ENCODE measurements at regions not wholly inside any gene's neighbourhood (a gene's known extent, or its start where the extent isn't known, plus 50 kb on each side); places are given as distances from the start of the nearest gene placed in this dataset.

DNA sequence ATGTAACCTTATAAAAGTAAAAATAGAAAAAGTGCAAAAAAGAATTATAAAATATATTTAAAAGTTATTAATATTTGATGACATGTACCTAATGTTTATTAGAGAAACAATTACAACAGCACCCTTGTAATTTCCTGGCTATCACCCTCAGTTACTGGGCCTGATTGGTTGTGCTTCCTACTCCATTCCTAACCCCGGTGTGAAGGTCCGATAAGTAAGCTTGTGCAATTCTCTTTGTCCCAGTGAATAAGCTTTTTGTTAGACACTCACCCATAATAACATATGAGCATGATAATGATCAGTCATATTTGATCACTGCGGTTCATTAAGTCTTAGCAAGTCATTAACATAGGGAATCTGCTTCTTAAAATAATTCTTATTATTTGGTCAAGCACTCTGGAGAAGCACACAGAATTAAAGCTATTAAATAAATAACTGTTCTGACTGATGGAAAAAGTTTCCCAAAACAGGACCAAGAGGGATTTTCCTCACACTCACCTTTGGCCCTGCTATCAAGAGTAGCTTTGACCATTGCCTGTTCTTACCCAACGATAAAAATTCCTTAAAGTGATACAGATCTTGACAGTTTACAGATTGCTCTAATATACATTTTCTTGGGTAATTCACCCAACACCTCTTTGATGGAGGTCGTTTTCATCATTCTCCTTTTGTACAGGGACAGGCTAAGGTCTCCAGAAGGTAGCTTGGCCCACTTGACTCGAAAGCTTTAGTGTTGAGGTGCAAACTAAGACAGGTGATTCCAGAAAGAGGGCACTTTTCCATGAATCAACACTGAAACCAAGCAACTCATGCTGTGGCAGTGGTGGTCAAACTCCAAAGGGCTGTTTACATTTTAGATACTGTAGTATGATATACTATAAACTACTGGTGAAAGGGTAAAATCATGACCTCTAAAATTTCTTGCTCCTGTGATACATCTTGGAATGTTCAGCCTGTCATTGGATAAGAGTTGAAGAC is 543.0 kb upstream of the KCNMB2 start:
- DNase-seq (ENCODE audit: low spot score) = no peak

DNA sequence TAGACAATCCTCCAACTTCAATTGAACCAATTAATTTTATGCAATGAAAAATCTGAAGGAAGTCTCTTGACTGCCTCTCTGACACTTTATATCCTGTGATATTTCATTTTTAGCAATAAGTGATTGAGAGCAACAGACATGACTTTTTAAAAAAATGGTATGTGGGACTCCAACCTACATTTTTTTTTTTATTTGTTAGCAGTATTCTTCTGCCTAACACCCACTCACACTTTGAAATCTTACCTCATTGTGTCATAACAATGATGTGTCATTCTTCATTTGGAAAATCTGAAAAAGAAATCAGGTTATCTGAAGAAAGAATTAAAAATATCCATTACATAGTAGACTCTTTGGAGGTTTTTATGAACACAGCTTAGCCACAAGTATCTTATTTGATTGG is 541.3 kb upstream of the KCNMB2 start:
- DNase-seq (ENCODE audit: low spot score) = no peak

DNA sequence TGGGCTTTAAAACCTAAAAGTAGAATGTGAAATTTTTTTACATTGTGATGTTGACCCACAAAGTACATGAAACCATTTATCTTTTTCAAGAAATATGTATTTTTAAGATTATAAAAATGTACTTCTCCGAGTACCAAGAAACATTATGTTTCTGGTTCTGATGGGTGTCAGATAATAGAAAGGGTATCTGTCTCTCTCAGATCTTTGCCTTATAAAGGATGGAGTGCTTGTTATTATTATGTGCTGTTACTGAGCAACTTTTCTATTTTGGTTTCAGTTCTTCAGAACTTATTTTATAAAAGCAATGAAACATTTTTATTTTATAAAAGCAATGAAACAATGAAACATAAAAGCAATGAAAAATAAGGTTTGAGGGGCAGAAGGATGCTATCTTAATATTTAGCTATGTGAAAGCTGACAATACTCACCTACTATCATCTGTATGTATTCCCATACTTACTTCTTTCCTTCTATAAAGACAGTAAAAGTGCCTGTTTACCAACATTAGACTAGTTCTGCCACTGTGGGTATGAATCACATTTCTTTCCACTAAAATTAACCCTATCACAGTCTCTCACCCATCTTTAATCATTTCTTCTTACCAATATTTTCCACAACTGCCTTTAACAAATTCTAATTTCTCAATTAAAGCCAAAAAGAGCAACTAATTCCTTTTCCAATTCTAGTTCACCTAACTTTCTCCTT is 540.7 kb upstream of the KCNMB2 start:
- DNase-seq (ENCODE audit: low spot score) = no peak

DNA sequence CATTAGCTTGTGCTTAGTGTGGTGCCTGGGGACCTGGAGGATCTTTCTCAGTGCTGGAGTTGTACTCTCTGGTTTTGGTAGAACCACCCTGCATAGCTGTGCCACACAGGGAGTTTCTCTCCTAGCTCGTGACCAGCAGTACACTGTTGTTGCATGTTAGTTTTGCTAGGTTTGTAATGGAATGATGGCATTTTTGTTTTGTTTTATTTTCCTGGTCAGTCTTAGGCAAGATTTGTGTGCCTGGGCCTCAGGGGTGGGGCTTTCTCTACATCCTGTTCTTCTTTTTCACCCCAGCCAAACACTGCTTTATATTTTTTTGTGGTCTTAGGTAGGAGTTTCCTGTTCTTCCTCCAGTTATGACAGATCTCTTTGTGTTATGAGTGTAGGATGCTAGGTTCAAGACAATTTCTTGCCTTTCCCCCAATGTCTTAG is 534.5 kb upstream of the KCNMB2 start:
- no peak for DNase-seq (ENCODE audit: low spot score)

DNA sequence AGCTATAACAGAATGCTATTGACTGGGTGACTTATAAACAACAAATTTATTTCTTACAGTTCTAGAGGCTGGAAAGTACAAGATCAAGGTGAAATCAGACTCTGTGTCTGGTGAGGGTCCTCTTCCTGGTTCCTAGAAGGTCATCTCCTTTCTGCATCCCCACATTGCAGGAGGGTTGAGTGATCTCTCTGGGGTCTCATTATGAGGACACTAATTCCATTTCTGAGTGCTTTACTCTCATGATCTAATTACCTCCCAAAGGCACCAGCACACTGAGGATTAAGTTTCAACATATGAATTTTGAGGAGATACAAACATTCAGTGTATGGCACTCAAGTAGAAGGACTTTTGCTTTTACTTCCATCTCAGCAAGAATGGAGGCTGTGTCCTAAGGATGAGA is 534.1 kb upstream of the KCNMB2 start:
- no peak for DNase-seq (ENCODE audit: low spot score)

DNA sequence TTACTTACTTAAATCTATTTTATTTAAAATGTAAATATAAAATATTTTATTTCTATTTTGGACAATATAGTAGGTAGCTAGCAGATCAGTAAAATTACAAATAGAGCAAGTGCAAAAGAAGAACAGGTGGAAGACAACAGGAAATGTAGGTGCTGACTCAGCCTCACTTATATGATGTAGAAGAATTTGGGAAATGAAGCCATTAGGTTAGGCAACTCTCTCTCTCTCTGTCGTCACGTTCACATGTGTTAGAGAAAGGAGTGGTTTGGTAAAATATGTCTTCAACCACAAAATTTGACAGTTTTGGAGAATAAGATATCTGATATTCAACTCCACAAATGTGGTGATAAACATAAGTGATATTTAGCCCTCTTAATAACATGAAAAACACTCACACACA is 532.5 kb upstream of the KCNMB2 start:
- DNase-seq (ENCODE audit: low spot score) = no peak

DNA sequence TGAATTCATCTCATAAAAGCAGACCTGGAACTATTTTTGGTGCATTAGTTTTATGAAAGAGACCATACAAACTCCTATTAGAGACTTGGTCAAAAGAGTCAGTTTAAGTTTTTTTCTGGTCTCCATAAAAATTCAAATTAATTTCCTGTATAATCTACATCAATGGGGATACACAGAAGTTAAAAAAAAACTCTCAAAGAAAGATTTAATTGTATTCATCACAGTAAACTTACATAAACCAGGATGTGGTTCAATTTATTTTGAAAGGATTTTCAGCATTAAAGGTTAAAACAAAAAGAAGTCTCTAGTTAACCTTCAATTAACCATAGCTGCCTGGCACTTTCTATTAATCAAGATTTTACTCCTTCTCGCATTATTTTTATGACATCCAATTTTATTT is 530.3 kb upstream of the KCNMB2 start:
- no peak for DNase-seq (ENCODE audit: low spot score)

DNA sequence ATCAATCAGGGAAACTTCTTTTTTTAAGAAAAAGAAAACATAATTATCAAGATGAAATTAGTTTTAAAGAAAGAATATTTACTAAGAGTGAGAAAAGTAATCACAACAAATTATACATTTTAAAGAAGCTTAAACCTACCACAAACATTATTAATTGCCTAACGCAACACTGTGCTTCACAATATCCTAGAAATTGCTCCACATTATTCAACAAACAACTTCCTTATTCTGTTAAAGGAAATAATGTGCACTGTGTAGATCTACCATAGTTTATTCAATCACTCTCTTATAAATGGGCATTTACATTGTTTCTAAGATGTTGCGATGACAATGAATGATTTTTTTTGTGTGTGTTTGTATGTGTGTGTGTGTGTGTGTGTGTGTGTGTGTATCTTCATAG is 525.9 kb upstream of the KCNMB2 start:
- no peak for DNase-seq (ENCODE audit: low spot score)

DNA sequence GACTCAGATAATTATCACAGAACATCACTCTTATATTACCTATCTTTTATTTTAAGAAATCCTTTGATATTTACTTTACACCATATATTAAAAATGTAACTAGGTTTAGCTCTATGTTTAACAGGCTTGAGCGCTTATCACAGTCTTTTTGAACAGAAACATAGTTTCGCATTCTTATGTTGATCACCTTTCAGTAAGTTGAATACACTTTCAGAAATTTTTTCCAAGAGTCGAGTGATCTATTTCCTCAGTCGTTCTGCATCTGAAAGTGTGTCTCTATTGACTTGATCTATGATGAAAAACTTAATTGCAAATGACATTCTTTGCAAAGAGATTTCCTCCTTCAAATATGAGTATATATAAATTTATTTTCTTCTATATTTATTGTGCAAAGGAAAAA is 516.6 kb upstream of the KCNMB2 start:
- DNase-seq (ENCODE audit: low spot score) = no peak

DNA sequence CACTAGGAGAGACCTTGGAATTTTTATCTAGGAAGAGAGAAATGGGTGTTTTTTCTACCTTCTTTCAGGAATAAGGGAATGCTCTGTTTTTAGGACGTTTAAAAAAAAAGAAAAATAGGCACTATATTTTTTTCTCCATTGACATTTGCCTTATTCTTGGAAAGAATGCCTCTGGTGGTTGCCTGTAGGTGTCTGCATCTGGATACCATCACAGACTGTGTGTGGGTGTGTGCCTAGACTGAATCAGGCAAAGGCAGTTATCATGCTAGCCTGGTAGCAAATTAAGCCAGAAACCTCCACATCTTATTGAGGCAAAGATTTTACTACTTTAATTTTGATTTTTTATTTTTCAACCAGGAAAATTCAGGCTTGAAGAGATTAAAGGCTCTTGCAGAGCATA is 513.6 kb upstream of the KCNMB2 start:
- no peak for DNase-seq (ENCODE audit: low spot score)

DNA sequence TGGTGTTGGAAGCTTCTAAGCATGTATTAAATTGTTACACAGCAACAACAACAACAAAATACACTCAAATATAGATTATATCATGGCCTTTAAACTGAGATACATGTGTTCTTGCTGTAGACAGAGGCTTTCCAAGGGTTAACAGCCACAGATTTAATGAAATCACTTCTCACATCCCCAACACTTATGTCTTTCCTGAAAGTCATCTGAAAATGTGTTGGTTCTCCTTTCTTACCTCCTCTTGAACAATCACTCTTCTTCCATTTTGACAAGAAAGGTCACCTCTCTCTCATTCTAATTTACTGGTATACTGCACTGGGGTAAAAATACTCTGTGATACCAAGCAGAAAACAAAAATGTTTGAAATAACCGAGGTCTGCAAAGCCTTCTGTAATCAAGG is 507.3 kb upstream of the KCNMB2 start:
- no peak for DNase-seq (ENCODE audit: low spot score)

DNA sequence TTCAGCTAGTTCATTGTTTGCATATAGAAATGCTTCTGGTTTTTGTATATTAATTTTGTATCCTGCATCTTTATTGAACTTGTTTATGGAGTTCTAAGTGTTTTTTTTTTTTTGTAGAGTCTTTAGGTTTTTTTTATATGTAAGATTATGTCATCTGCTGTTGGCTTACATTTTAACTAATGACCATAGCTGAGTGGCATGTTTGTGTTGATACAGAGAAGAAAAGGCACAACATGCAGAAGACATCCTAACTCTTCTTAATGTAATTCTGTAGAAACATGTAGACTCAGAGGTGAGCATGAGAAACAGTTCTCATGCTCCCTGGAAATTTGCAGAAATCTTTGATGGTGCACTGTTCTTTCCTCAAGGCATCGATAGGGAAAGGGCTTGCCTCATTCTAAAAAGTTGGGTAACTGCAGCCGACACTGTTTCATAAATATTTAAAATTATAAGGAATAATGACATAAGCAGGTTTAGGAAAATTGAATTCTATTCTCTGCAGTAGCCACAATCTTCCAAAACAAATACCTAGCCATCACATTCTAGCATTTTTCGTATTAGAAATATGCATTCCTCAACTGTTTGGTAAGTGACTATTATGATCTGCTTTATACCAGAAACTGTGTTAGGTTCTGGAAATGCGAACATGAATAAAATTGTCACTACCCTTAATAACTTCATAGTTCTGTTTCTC is 499.6 kb upstream of the KCNMB2 start:
- no peak for DNase-seq (ENCODE audit: low spot score)

DNA sequence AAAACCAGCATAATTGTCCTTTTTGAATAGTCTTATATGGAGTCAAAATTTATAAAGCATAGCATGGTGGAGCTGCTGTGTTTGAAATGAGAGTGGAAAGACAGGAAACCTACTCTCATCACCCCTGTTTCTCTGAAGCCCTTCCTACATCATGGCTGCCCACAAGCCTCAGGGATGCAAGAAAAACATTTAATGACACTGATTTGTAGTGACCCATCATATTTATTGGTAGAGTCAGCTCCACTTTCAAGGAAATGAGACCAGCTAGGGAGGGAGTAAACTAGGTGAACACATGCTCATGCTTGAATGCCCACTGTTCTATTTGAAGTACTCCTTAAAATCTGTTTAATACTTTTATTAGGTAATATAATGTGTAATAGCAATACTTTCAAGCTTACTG is 494.3 kb upstream of the KCNMB2 start:
- DNase-seq (ENCODE audit: low spot score) = no peak

DNA sequence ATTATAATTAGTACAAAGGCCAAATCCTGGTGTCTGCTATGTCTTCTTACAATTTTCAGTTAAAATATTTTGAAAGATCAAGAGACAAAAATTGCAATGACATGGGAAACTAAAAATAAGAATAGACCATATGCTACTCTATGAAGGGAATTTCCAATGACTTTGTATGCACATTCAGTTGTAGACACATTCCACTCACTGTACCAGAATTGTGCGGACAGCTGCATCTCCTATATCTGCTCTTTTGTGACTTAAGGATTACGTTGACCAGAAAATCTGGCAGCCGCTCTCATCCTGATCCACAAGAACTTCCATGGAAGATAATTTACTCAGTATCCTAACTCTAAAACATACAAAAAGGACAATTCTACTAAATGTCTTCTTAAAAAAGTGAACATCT is 493.9 kb upstream of the KCNMB2 start:
- DNase-seq (ENCODE audit: low spot score) = no peak

DNA sequence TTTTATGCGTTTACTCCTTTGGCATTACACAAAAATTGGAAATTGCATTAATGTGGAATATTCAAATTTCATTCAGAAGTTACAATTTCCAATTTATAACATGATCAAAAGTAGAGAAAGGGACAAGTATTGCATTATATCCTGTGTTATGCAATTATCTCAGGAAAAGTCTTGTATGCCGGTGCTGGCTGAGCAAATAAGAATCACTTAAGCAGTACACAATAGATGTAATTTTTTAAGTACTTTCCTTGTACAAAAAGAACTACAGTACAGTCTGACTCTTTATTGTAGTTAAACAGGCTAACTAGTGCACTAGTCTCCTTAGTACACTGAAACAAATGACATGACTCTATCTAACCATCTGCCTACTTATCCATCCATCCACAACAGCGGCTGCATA is 493.2 kb upstream of the KCNMB2 start:
- DNase-seq (ENCODE audit: low spot score) = no peak

DNA sequence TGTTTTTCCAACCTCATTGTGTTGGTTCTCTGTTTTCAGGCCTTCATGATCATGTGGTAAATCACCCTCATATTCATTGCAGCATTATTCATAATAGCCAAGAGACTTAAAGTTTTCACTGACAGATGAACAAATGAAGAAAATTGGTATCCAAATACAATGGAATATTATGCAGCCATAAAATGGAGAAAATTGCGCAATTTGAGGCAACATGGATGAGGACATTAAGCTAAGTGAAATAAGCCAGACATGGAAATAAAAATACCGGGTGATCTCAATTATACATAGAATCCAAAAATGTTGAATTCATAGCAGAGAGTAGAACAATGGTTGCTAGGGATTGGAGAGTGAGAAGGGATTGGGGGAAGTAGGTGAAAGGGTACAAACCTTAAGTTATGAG is 491.9 kb upstream of the KCNMB2 start:
- DNase-seq (ENCODE audit: low spot score) = no peak

DNA sequence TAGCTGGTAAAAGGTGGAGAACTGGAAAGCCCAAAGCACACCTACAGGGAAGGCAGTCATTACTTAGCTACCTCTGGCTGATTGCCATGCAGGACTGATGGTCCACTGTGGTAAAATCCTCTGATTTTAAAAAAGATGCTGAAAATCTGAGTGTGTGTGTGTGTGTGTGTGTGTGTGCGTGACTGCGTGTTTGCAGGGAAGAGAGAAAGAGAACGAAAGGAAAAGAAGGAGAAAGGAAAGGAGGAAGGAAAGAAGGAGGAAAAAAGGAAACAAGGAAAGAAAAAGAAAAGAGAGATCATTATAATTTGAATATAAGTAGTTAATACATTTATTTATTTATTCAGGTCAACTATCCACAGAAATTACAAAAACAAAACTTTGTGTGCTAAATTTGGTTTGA is 488.7 kb upstream of the KCNMB2 start:
- DNase-seq (ENCODE audit: low spot score) = no peak

DNA sequence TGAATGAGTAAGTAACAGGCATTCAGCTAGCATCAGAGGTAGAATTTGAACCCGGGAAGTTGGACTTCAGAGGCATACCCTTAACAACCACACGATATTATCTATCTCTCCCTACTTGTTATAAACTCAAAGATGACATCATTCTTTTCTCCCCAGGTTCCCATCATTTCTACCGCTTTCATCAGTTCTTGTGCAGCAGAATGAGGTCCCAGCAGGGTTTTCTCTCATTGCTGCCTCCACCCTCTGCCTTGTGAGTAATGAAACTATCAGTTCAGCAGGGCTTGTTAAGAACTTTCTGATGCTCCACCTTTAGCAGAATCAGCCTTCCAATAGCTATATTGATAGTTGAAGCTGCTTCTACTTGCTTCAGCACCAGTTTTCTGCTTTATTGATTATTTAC is 487.5 kb upstream of the KCNMB2 start:
- no peak for DNase-seq (ENCODE audit: low spot score)

DNA sequence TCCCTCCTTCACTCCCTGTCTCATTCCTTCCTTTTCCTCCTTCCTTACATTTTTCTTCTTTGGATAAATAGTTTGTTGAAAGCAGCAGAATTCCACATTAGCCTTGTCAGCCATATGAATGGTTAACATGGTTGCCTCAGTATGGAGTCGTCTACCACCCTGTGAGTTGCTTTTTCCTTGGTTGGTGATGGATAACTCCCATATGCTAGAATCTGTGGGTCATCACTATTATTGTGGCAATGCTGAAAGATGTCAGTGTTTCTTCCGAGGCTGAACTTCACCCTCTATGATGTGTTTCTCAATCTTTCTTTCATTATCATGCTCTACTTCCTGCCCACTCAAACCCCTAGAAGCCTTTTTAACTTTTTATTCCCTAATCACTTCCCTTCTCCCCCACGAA is 481.8 kb upstream of the KCNMB2 start:
- DNase-seq (ENCODE audit: low spot score) = no peak

DNA sequence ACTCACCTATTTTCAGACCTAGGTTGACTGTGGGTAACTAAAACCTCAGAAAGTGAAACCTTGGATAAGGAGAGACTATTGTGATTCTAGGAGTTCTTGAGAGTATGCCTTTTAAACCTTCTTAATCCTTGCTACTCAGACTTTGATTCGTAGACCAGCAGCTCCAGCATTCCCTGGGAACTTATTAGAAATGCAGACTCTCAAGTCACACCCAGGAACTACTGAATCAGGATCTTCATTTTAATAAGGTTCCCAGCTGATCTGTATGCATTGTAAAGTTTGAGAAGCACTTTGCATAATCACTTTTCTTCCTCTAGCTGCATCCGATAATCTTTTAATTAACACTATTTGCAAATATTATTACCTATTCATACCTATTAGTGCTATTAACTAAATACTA is 480.3 kb upstream of the KCNMB2 start:
- no peak for DNase-seq (ENCODE audit: low spot score)

DNA sequence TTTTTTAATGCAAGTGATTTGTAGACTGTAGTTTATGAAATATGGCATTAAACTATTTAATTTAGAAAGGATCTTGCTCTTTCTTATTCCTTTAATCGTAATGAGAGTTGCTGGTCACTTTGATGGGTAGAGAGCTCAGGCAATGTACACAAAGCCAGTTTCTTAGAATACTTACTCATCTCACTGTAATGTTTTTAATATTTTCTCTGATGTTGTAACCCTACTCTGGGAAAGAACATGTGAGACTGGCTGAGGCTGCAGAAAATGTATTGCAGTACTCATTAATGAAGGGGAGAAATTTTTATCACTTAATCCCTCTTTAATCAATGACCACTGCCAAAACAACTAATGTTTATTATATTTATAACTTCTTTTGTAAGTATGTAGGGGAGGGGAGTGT is 479.4 kb upstream of the KCNMB2 start:
- no peak for DNase-seq (ENCODE audit: low spot score)

DNA sequence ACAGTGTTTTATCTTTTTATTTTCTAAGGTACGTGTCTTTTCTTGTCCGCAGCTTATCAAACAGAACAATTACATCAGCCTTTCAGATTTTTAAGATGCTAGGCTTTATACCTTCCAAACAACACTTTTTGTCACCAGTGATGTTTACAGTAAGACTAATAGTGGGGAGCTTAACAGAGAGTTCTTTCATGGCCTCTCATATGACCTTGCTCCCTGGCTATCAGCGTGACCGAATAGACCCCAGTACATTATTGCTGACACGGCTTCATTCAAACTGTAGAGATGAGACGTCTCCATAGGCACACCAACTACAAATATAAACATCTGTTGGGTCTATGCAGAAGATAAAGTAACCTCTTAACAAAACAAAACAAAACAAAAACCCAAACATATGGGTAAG is 477.6 kb upstream of the KCNMB2 start:
- no peak for DNase-seq (ENCODE audit: low spot score)

DNA sequence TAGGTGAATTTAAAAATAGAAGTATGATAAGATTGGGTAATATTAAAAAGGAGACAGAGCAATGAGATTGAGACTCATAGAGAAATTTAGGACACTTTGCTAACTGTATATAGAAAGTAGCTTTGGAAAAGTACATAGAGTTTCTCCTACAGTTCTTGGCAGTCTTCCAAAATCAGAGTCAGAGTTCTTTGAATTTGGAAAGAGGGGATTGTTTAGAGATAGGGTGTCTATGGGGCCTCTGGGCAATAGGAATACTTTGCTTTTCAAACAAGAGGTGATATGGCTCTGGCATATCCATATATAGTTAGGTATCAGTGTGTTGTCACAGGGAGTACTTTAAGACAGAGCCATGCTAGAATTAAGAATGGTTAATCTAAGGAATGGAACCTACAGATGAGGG is 477.1 kb upstream of the KCNMB2 start:
- no peak for DNase-seq (ENCODE audit: low spot score)

Measured in LoVo (cell line).